ENCODE measurements at regions not wholly inside any gene's neighbourhood (a gene's known extent, or its start where the extent isn't known, plus 50 kb on each side); places are given as distances from the start of the nearest gene placed in this dataset.

DNA sequence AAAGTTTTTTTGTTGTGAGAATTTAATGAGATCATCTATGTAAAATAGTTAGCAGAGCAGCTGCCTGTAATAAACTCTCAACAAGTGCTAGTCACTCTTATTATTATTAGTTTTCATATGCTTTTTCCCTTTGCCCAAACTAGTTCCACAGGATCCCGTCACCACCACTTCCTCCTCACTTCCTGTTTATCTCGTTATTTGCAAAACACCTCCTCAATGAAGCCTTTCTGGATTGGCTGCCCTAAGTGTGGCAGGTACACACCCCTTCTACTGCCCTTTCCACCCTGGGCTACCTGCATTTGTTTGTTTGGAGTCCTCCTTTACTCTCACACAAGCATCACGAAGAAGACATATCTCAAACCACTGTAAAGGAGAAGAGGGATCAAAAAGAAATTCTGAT, 54.4 kb upstream of the KLF3 start:
- DNase-seq, result no peak

DNA sequence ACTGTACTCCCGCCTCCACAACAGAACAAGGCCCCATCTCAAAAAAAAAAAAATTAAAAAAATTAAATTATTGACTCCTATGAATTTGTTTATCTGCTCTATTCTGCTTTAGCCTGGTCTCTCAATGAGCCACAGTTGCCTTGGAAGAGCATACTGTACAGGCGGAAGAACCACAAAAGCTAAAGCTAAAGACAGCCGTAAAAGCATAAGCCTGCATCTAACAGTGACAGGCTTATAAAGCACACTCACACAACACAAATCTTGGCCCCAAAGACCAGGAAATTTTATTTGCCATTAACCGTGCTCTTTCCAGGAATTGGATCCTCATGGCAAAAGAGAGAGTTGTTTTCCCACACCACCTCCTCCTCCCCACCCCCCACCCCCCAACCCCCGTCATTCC, 53.5 kb upstream of the KLF3 start:
- DNase-seq, result no peak

DNA sequence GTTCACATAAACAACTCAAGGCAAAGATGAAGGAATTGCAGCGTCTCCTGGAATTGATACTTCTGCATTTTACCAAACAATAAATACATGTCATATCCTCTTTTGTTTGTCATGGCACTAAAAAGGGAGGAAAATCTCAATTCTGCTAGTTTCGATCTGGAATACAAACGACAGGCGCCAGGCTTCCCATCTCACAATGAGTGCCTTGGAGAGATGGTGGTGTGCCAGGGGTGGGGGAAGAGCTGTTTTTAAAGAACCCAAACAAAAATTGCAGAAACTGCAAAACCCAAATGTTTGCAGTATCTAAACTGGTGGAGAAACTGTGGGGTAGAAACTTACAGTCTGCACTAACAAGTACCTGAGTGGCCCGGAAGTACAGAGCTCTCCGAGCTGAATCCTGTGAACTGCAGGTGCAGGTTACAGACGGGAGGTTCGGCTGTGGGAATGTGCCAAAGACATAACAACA, 53.0 kb upstream of the KLF3 start:
- no peak for DNase-seq

DNA sequence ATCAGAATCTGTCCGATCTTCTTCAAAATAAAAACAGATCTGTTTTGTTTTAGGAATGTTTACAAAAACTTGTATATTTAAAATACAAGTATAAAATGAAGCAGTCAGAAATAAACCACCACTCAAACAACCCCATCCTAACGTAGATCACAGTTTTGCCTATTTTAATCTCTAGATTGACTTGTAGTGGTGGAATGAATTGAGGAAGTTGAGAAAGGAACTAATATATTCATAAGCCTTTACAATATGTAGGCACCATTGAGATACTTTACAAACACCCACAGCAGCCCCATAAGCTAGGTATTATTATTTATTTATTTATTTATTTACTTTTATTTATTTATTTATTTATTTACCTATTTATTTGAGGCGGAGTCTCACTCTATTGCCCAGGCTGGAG, 52.3 kb upstream of the KLF3 start:
- DNase-seq, result no peak

DNA sequence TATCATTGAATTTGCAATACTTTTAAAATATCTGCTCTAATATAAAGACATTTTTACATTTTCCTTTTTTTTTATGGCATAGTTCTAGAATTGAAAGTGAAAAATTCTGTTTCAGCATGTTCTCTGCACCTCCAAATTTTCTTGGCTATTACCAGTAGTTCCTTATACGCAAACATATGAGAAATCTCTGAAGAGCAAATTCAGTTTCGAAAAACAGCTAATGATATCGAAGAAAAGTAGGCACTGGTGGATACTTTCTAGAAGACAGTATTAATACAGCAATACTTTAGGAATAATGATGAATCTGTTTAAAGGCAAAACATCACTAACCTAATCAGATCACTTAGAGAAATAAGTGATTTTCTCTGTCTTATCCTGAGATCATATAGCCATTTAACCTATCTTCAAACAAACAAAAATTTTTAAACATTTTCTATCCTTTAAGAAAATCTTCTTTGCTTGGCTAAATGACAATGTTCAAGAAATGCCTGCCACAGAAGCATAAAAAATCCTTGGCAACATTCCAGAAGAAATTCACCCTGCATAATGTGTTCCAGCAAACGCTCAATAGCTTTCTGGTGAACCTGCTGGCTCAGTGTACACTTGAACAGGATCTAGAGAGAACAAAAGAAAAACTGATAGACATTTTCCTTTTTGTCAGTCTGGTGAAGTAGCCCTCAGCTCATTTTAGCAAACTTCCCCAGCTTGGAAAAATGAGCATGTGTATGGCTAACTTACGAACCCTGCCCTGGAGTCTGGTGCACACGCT, 51.2 kb upstream of the KLF3 start:
- DNase-seq, result no peak
